ENCODE measurements at regions not wholly inside any gene's neighbourhood (a gene's known extent, or its start where the extent isn't known, plus 50 kb on each side); places are given as distances from the start of the nearest gene placed in this dataset.
A peak's percentile ranks its signal among the peaks of the same experiment; 100 is the strongest.

DNA sequence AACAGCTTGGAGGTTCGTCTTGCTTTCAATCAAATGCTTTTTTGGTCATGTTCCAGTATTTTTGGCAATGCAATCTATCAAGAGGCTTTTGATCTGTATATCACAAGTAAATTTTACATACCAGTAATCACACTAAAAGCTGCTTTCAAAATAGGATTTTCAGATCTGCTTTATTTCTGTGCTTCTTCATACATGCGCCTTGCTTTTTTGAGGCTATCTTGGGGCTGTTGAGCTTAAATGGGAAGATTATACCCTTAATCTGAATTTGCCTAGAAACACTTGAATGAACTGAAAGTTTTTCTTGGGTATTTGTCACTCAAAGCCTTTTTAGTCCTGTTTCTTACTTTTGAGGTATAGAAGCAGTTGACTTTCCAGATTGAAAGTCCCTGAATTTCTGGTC, 62.1 kb upstream of the DCBLD2 start:
- H3K27me3 ChIP-seq (ENCODE audit: insufficient read depth, low read length), result no peaks in the 10 kb centered on the region
- H3K9me3 ChIP-seq (ENCODE audit: low read depth, low read length), result no peaks in the 10 kb centered on the region
- no peaks in the 10 kb centered on the region for H3K36me3 ChIP-seq (ENCODE audit: insufficient read depth, low read length)
- H3K4me2 ChIP-seq (ENCODE audit: insufficient read depth, low read length), result peak overlapping the region; percentile 83
- peak overlapping the region; percentile 98 for H3K27ac ChIP-seq (ENCODE audit: low read depth, low read length)
- H3K79me2 ChIP-seq (ENCODE audit: insufficient read depth, low read length), result no peaks in the 10 kb centered on the region
- TF ChIP-seq, protein P1, sequence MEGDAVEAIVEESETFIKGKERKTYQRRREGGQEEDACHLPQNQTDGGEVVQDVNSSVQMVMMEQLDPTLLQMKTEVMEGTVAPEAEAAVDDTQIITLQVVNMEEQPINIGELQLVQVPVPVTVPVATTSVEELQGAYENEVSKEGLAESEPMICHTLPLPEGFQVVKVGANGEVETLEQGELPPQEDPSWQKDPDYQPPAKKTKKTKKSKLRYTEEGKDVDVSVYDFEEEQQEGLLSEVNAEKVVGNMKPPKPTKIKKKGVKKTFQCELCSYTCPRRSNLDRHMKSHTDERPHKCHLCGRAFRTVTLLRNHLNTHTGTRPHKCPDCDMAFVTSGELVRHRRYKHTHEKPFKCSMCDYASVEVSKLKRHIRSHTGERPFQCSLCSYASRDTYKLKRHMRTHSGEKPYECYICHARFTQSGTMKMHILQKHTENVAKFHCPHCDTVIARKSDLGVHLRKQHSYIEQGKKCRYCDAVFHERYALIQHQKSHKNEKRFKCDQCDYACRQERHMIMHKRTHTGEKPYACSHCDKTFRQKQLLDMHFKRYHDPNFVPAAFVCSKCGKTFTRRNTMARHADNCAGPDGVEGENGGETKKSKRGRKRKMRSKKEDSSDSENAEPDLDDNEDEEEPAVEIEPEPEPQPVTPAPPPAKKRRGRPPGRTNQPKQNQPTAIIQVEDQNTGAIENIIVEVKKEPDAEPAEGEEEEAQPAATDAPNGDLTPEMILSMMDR (IDR thresholded peaks at IDR 0.05; ENCODE audit: extremely low read depth, low read depth, low read length), result no peak
- no peaks in the 10 kb centered on the region for H4K20me1 ChIP-seq (ENCODE audit: insufficient read depth, low read length)
- DNase-seq (ENCODE audit: insufficient read length, low spot score, missing footprints), result no peak
- H2AFZ ChIP-seq (ENCODE audit: low read length), result no peak overlapping the region
- H3K4me1 ChIP-seq (ENCODE audit: insufficient read depth, low read length), result peaks cover 51% of the 10 kb centered on the region
- no peak overlapping the region for H3K4me3 ChIP-seq (ENCODE audit: insufficient read depth, low read length)

DNA sequence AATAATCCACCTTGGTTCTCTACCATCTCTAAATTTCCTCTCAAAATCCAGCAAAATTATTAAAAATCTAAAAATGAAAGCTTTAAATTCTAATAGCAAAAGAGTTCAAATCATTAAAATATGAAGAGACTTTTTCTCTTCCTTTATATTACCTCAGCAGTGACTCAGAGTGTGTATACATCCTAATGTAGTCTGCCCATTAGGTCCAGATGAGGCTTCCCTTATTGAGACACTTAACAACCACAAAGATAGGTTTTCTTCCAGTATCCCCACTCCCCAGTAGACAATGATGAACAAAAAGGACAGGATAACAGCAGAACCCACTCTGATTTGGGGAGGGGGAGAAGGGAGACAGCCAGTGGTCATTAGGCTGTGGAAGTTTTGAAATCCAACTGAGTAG, 61.5 kb upstream of the DCBLD2 start:
- Histone ChIP-seq H3K4me3 (ENCODE audit: insufficient read depth, low read length) (no peak overlapping the region), H3K9me3 (ENCODE audit: low read depth, low read length) (no peaks in the 10 kb centered on the region), H3K36me3 (ENCODE audit: insufficient read depth, low read length) (no peaks in the 10 kb centered on the region), H3K27ac (ENCODE audit: low read depth, low read length) (peak overlapping the region; percentile 98), H3K4me1 (ENCODE audit: insufficient read depth, low read length) (peaks cover 45% of the 10 kb centered on the region), H3K79me2 (ENCODE audit: insufficient read depth, low read length) (no peaks in the 10 kb centered on the region), H4K20me1 (ENCODE audit: insufficient read depth, low read length) (no peaks in the 10 kb centered on the region), H3K27me3 (ENCODE audit: insufficient read depth, low read length) (no peaks in the 10 kb centered on the region), H2AFZ (ENCODE audit: low read length) (no peak overlapping the region), H3K4me2 (ENCODE audit: insufficient read depth, low read length) (peak overlapping the region; percentile 83)
- TF ChIP-seq, protein P1 (IDR thresholded peaks at IDR 0.05; ENCODE audit: extremely low read depth, low read depth, low read length), result no peak
- DNase-seq (ENCODE audit: insufficient read length, low spot score, missing footprints), result no peak

DNA sequence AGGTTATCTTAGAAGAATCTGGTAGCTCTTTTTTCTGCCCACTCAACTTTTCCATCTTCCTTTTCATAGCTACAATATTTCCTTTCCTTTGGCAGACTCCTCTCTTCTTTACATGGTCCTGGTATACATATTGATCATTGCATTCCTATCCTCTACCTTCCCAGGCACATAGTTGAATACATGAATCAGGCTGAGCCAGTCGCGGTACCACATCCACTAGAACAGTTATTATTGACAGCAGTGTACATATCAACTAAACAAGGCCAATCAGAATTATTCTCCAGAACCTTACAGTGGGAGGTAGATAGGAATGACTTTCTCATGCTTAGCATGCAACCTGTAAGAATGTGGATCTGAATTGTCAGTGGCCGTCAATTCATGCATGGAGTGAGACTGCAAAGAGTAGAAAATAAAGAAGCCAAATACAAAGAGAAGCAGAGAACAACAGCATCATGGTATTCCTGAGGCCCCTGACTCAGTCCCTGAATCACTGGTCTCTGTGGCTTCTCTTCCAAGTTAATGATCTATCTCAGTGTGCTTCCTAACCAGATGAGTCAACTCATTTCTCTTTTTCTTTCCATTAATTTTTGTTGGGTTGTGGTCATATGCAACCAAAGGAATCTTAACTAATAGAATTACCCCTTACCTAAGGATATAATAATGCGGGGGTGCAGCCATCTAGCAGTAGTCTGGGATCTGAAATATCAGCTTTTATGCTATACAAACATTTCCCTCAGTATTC, 60.9 kb upstream of the DCBLD2 start:
- Histone ChIP-seq H2AFZ (ENCODE audit: low read length) (no peak overlapping the region), H3K27ac (ENCODE audit: low read depth, low read length) (peak overlapping the region; percentile 98), H4K20me1 (ENCODE audit: insufficient read depth, low read length) (no peaks in the 10 kb centered on the region), H3K79me2 (ENCODE audit: insufficient read depth, low read length) (no peaks in the 10 kb centered on the region), H3K4me1 (ENCODE audit: insufficient read depth, low read length) (peaks cover 42% of the 10 kb centered on the region), H3K4me2 (ENCODE audit: insufficient read depth, low read length) (peak overlapping the region; percentile 83), H3K36me3 (ENCODE audit: insufficient read depth, low read length) (no peaks in the 10 kb centered on the region), H3K9me3 (ENCODE audit: low read depth, low read length) (no peaks in the 10 kb centered on the region), H3K27me3 (ENCODE audit: insufficient read depth, low read length) (no peaks in the 10 kb centered on the region), H3K4me3 (ENCODE audit: insufficient read depth, low read length) (peak overlapping the region; percentile 49)
- TF ChIP-seq, protein P1 (IDR thresholded peaks at IDR 0.05; ENCODE audit: extremely low read depth, low read depth, low read length), result no peak
- peak; percentile 48 for DNase-seq (ENCODE audit: insufficient read length, low spot score, missing footprints)

DNA sequence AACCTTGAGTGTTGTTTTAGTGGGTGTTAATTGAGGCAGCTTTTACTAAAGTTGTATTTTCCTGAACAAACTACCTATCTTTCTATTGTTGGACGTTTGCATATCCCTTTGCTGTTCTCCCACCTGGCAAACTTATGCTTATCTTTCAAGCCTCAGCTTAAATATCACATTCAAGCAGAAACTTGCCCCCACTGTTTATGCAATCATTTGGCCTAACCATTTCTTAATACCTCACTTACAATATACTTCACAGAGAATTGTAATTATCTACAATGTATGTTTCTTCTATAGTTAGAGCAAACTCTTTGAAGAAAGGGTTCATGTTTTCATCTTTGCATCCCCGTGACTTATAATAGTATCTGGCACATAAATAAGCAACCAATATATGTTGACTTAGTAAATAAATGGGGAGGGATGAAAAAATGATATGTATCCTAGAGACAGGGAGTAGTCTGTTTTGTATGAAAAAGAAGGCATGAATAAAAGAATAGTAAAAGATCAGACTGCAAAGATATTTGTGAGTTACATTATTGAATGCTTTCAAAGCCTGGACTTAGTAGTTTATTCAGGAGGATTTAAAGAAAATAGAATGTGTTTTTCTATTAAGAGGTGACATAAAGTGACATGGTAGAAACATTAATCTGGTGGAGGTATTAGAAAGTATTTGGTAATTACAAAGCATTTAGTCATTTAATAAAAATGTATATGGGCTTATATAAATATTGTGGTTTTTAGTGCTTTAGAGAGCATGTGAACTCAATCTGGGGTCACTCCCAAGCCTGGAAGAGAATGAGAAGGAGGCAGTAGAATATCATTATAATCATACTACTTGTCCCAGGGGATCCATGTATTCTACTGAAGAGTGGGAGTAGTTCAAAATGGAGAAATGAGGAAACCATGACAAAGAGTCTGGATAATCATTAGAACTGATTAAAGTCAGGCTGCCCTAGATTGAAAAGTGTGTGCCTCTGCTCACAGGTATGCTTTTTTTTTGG, 60.0 kb upstream of the DCBLD2 start:
- TF ChIP-seq, protein P1 (IDR thresholded peaks at IDR 0.05; ENCODE audit: extremely low read depth, low read depth, low read length), result no peak
- H3K27me3 ChIP-seq (ENCODE audit: insufficient read depth, low read length), result no peaks in the 10 kb centered on the region
- H3K4me2 ChIP-seq (ENCODE audit: insufficient read depth, low read length), result peak overlapping the region; percentile 83
- no peaks in the 10 kb centered on the region for H3K79me2 ChIP-seq (ENCODE audit: insufficient read depth, low read length)
- no peaks in the 10 kb centered on the region for H3K9me3 ChIP-seq (ENCODE audit: low read depth, low read length)
- H2AFZ ChIP-seq (ENCODE audit: low read length), result no peak overlapping the region
- peaks cover 33% of the 10 kb centered on the region for H3K4me1 ChIP-seq (ENCODE audit: insufficient read depth, low read length)
- no peaks in the 10 kb centered on the region for H4K20me1 ChIP-seq (ENCODE audit: insufficient read depth, low read length)
- DNase-seq (ENCODE audit: insufficient read length, low spot score, missing footprints), result peak; percentile 57
- peak overlapping the region; percentile 98 for H3K27ac ChIP-seq (ENCODE audit: low read depth, low read length)
- H3K36me3 ChIP-seq (ENCODE audit: insufficient read depth, low read length), result no peaks in the 10 kb centered on the region
- H3K4me3 ChIP-seq (ENCODE audit: insufficient read depth, low read length), result peak overlapping the region; percentile 49

Data from osteoblast (primary cell).